Umbilical cord (tissue), 1 donor: ENCODE measurements at regions not wholly inside any gene's neighbourhood (a gene's known extent, or its start where the extent isn't known, plus 50 kb on each side); places are given as distances from the start of the nearest gene placed in this dataset.

Source experiments
- DNase-seq: peaks from one replicate; pipeline ENCODE4 v3.0.0-alpha.2; 2015; ENCODE audit warnings: low spot score

- no peak for DNase-seq
Measured at GRCh38 chr15:94606286-94606685, 374.9 kb downstream of the MCTP2 start.

DNA sequence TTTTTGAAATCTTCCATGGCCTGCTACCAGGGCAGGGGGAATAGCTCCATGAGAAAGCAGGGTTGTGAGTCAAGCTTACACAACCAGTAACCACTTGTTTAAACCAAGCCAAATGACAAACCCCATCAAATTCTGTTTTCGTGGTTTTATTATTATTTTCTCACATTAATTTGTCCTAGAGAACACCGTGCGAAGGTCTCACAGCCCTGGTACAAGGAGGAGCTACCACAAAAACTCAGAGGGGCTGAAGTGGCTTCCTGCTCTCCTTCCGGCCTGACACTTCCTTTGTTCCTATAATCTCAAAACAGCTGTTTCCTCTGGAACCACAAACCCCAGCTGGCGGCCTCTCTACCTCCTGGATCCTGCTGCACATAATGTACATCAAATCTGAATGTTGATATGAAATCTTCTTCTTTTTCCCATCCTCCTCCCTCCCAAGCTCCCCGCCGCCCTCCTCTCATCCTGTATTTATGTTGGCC lies 375.9 kb downstream of the MCTP2 start:
- peak; percentile 43 for DNase-seq

GRCh38 chr15:94610069-94610468 lies 378.7 kb downstream of the MCTP2 start:
- peak; percentile 86 for DNase-seq

DNA sequence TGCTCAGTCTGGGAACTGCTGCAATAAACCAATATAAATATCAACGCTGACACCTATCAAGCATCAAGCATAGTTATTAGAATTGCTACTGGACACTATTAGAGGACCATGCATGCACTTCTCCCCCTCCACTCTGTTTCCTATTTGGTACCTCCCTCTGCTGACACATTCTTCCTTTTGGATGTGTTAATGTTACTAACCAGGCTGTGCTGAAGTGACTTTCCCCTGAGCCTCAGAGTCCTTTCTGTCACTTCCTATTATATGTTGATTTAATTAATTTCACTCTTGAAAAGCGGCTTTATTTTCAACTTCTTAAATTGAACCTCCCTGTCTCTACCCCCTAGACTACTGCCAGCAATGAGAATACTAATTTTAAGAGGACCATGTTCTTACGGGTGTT lies 379.1 kb downstream of the MCTP2 start:
- DNase-seq: no peak

DNA sequence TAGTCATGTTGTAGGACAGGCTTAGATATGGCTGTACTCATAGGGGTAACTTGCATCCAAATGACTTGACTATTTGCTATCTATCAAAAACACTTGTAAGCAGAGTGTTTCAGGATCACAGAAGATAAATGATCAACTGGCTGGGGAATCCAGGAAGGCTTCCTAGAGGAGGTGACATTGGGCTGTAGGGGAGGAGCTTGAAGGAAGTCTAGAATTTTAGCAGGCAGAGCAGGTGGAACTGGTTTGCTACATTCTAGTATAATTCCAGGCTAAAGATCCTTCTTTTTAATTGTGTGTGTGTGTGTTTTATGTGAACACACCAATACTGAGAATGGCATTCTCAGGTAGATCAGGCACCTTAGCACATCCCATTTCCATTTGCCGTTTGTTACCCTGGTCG lies 380.3 kb downstream of the MCTP2 start:
- no peak for DNase-seq

- no peak for DNase-seq
Measured at GRCh38 chr15:94615688-94616087, 384.3 kb downstream of the MCTP2 start.

DNA sequence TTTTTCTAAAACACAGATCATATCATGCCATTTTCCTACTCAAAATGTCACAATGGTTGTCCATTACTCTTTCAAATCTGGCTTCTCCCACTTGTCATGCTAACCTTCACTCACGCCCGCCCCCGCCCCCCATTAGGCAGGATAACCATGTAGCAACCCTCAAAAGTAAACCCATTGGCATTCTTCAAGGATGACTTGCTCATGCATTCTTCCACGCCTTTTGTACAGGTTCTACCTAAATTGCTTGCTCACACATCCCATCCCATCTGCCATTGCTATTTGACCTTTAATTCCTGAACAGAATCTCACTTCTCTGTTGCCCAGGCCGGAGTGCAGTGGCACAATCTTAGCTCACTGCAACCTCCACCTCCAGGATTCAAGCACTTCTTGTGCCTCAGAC lies 389.3 kb downstream of the MCTP2 start:
- DNase-seq: no peak

DNA sequence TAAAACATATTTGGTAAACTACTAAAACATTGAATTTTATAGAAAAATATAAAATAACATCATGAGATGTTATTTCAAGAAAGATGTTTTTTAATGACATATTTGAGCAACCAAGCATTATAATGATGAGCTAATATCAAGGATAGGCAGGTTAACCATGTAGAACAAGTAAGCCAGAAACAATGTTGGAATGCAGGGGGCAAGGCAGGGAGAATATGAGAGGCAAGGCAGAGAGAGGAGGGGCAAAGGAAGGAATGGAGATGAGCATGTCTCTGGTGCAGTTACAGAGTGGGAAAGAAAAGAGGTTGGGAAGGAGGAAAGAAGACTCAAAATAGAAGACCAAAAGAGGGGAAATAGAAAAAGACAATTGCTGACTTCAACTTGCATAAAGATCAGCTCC lies 390.4 kb downstream of the MCTP2 start:
- DNase-seq: no peak

- DNase-seq: no peak
Measured at GRCh38 chr15:94626949-94627348, 395.6 kb downstream of the MCTP2 start.

- DNase-seq: no peak
Measured at GRCh38 chr15:94631608-94632007, 400.2 kb downstream of the MCTP2 start.

DNA sequence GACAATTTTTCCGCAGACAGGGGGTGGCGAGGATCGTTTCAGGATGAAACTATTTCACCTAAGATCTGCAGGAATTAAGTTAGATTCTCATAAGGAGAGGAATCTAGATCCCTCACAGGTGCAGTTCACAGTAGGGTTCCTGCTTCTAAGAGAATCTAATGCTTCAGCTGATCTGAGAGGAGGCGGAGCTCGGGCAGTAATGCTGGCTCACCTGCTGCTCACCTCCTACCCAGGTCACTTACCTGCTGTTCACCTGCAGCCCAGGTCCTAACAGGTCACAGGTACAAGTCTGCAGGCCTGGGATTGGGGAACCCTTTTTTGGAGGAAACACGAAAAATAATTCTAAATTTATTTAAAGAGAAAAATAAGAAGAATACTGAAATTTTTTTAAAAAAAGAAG lies 406.8 kb downstream of the MCTP2 start:
- DNase-seq: no peak

- DNase-seq: no peak
Measured at GRCh38 chr15:94639701-94640100, 408.3 kb downstream of the MCTP2 start.

DNA sequence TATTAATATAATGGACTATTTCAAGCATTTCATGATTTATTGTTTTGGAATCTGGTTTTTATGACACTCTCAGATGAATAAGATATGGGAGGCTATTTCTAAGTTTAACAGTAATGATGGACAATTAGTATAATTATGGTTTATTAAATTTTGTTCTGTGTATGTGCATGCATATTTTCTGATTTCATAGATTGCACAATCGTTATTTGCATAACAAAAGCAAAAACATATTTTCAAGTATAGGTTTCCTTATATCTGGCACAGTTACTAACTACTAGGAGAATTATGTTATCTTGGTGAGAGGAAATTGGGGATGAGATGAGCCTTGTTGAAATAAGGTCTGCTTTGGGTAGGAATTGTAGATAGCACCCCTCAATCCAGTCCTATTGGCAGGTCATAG lies 413.1 kb downstream of the MCTP2 start:
- DNase-seq: no peak

- no peak for DNase-seq
Measured at GRCh38 chr15:94653071-94653470, 421.7 kb downstream of the MCTP2 start.

- DNase-seq: no peak
Measured at GRCh38 chr15:94655249-94655880, 424.0 kb downstream of the MCTP2 start.

DNA sequence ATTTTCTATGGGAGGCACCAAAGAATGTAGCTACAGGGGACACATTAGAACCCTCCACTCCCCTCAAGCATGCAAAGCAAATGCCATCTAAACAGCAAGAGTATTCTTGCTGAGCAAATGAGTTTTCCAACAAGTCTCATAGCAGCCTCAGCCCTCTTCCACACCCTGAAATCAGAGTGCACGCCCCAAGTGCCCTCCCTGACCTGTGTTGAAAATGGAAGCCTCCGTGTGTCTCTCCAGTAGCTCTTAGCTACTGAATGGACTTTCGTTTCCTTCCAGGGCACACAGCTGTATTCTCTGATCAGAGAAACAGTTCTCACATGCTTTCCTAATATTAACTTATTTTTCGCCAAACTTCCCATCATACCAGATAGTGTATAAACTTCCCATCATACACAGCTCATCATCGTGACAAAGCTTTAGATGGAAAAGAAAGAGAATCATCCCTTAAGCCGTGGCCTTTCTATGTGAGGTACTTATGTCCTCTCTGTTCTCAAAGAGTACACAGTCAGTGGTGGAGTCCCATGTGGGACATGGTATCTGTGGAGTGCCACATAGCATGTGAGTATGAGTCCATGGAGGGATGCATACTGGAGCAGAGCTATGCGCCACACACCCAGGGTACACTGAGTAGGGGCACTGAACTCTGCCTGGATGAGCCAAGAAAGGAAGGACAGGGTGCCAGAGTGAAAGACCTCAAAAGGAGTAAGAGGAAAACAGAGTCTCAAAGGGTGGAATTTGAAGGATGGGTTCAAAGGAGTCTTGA lies 434.5 kb downstream of the MCTP2 start:
- DNase-seq: no peak

DNA sequence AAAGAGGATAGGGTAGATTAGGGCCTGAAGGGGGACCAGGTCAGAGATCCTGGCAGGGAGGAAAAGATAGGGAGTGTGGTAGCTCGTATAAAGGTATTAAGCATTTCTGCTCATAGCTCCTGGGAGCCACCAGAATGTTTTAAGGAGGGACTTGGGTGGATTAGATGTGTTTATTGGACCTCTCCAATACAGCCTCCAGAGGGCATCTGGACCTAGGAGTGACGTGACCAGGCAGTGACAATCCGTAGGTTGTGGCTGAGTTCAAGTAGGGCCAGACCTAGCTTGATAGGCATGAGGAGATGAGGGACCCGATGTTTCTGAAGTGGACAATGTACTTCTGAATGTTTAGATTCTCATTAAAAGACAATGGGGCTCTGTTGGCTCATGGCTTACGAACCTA lies 435.2 kb downstream of the MCTP2 start:
- DNase-seq: no peak

DNA sequence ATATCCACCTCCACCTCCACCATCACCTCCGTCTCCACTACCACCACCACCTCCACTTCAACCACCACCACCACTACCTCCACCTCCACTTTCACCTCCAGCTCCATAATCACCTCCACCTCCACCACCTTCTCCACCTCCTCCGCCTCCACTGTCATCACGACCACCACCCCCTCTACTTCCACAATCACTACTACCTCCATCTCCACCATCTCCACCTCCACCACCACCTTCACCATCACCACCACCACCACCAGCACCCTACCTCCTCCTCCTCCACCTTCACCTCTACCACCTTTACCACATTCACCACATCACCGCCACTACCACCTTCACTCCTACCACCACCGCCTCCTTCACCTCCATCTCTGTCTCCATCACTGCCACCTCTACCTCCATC lies 435.7 kb downstream of the MCTP2 start:
- DNase-seq: no peak

- peak; percentile 66 for DNase-seq
Measured at GRCh38 chr15:94670438-94671034, 439.2 kb downstream of the MCTP2 start.

- peak; percentile 66 for DNase-seq
Measured at GRCh38 chr15:94671858-94672532, 440.6 kb downstream of the MCTP2 start.

- no peak for DNase-seq
Measured at GRCh38 chr15:94673801-94674200, 442.4 kb downstream of the MCTP2 start.

DNA sequence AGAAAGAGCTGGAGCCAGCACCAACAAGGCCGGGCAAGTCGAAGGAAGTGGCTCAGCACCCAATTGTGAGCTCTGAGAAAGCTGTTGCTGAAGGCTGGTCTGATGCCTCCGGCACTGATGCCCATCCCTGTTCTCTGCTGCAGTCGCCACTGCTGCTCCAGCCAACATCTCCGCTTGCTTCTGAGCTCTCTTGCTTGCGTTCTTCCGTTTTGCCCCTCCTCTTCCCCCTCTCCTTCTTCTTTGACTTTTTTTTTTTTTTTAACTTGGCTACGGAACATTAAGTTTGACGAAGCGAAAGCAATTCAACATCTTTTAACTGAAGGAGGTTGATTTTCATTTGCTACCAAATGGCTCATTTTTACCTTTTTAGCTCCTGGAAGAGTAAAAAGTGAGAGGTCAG lies 442.9 kb downstream of the MCTP2 start:
- no peak for DNase-seq
